Endothelial cell of umbilical vein (primary cell): ENCODE measurements at regions not wholly inside any gene's neighbourhood (a gene's known extent, or its start where the extent isn't known, plus 50 kb on each side); places are given as distances from the start of the nearest gene placed in this dataset.

ENCODE experiments used
- EZH2 ChIP-seq: IDR thresholded peaks from 2 replicates; pipeline ENCODE4 v1.6.1; 2012; ENCODE audit warnings: borderline replicate concordance, low read depth, mild to moderate bottlenecking, moderate library complexity, low read length, inconsistent platforms; ENCODE audit not compliant: severe bottlenecking
- JUN ChIP-seq: IDR thresholded peaks from 2 replicates; pipeline ENCODE4 v1.6.1; 2011; ENCODE audit warnings: borderline replicate concordance, low read depth; ENCODE audit not compliant: insufficient read length, insufficient read depth
- MYC ChIP-seq: IDR thresholded peaks from one replicate; pipeline ENCODE4 v1.6.1; 2011; ENCODE audit warnings: mild to moderate bottlenecking, low read depth, low read length
- POLR2A ChIP-seq: IDR thresholded peaks from 2 replicates; pipeline ENCODE4 v1.6.1; 2012; ENCODE audit warnings: low read depth, mild to moderate bottlenecking, control low read depth, low read length
- POLR2AphosphoS5 ChIP-seq: IDR thresholded peaks from 2 replicates; pipeline ENCODE4 v1.6.1; 2012; ENCODE audit warnings: low read depth, mild to moderate bottlenecking, control low read depth, low read length, moderate library complexity; ENCODE audit not compliant: insufficient read depth
- TF ChIP-seq, protein P1 (sequence below), 2 donors: IDR thresholded peaks; 1 replicate in 1 of 2; 2 replicates in 1 of 2; pipeline ENCODE4 v1.5.1; 2011; ENCODE audit warnings: low read length in 2 of 2, mild to moderate bottlenecking in 2 of 2, moderate library complexity in 2 of 2, control low read depth in 1 of 2, inconsistent platforms in 1 of 2, low read depth in 1 of 2; ENCODE audit not compliant: insufficient read depth in 1 of 2; ENCODE audit errors: extremely low read depth in 1 of 2
- TF ChIP-seq, protein P2 (sequence below): IDR thresholded peaks from 2 replicates; pipeline ENCODE4 v1.6.1; 2011; ENCODE audit not compliant: insufficient read depth, insufficient read length

DNA sequence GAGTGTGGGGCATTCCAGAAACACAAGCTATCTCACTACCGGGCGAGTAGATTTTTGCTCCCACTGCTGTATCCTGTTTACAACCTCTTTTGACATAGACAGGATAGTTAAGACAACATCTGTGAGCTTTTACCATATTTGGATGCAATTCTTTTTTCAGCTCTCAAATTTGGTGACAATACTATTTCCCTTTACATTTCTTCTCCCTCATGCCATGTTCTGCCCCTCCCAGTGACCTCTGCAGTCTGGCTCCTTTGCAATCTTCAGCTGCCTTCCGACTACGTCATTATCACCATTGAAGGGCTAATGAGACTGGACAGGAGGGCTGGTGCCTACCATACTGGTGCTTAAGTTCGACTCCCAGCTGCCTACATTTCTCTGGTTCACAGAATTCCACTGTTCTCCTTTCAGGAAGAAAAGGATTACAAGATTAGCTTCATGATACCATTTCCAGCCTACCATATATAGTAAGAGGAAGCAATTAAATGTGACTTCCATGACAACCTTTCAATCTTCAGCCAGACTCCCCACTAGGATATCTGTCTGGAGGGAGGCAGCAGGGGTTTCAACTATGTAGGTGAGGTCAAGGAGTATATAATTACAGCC is 251.6 kb downstream of the PHLDA1 start:
- TF ChIP-seq, protein P1, sequence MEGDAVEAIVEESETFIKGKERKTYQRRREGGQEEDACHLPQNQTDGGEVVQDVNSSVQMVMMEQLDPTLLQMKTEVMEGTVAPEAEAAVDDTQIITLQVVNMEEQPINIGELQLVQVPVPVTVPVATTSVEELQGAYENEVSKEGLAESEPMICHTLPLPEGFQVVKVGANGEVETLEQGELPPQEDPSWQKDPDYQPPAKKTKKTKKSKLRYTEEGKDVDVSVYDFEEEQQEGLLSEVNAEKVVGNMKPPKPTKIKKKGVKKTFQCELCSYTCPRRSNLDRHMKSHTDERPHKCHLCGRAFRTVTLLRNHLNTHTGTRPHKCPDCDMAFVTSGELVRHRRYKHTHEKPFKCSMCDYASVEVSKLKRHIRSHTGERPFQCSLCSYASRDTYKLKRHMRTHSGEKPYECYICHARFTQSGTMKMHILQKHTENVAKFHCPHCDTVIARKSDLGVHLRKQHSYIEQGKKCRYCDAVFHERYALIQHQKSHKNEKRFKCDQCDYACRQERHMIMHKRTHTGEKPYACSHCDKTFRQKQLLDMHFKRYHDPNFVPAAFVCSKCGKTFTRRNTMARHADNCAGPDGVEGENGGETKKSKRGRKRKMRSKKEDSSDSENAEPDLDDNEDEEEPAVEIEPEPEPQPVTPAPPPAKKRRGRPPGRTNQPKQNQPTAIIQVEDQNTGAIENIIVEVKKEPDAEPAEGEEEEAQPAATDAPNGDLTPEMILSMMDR (IDR thresholded peaks at IDR 0.05; ENCODE audit: extremely low read depth in 1 of 2, insufficient read depth in 1 of 2, low read depth in 1 of 2, low read length in 2 of 2) = no peak
- TF ChIP-seq POLR2AphosphoS5 (no peak), JUN (no peak), MYC (no peak), POLR2A (no peak), EZH2 (no peak)
- TF ChIP-seq, protein P2, sequence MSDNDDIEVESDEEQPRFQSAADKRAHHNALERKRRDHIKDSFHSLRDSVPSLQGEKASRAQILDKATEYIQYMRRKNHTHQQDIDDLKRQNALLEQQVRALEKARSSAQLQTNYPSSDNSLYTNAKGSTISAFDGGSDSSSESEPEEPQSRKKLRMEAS = no peak
